HG02798 (cell line): ENCODE measurements at regions not wholly inside any gene's neighbourhood (a gene's known extent, or its start where the extent isn't known, plus 50 kb on each side); places are given as distances from the start of the nearest gene placed in this dataset.

Experiments used
- ATAC-seq: cut with Tn5 transposase; IDR thresholded peaks from one replicate; pipeline ENCODE4 v1.9.1; 2021; ENCODE audit warnings: mild to moderate bottlenecking; ENCODE audit not compliant: unreplicated experiment, poor library complexity

GRCh38 chr10:8510471-8510870 is 456.0 kb downstream of the GATA3 start:
- ATAC-seq = no peak

DNA sequence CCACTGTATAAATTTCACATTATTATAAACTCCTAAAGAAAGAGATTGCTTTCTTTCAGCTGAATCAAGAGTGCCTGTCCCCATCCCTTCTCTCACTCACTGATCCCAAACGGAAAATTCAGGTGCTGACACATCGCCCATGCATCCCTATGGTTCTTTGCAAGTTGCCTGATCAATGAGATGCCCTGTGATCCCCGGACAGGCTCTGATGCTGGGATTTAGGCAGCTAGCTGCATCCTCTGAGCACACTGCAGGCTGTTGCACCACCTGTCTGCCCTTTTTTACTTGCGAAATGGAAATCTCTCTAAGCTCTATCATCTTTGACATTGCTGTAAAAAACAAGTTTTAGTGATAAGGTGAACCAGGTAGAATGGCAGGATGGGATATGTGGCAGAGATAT is 456.5 kb downstream of the GATA3 start:
- no peak for ATAC-seq

DNA sequence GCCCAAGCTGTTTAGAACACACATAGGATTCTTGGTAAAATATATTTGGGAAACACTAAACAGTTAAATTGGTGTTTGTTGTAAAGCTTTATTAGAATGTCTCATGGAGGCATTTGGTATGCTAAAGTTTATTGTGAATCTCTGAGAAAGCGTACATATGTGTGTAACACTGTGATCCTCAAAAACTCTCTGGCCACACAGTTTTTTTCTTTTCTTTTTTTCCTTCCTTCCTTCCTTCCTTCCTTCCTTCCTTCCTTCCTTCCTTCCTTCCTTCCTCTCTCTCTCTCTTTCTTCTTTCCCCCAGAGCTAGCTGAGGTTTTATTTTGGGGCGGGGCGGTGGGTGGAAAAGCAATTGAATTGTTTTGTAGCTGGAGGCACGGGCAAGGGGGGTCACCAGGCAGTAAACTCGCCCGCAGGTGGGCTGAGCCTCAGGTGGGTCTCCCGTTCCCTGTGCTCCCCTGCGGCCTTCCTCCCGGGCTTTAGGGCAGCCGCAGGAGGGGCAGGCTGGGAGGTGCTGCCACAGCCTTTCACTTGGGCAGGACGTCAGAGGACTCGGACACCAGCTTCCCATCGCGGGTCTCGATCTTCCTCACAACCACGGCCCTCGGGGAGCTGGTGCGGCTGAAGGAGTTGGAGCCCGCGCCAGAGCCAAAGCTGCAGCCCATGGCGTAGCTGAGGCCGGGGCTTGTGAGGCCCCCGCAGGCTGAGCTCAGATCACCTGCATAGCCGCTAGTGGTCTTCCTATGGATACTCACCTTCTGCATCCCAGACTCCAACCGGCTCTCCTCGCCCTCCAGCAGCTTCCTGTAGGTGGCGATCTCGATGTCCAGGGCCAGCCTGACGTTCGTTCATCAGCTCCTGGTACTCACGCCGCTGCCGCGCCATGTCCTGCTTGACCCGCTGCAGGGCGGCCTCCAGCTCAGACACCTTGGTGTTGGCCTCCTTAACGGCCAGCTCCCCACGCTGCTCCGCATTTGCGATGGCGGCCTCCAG is 459.0 kb downstream of the GATA3 start:
- no peak for ATAC-seq

GRCh38 chr10:8520382-8520781 is 465.9 kb downstream of the GATA3 start:
- no peak for ATAC-seq

GRCh38 chr10:8527773-8528172 is 473.3 kb downstream of the GATA3 start:
- no peak for ATAC-seq

- no peak for ATAC-seq
Measured at GRCh38 chr10:8531116-8531515, 476.6 kb downstream of the GATA3 start.

DNA sequence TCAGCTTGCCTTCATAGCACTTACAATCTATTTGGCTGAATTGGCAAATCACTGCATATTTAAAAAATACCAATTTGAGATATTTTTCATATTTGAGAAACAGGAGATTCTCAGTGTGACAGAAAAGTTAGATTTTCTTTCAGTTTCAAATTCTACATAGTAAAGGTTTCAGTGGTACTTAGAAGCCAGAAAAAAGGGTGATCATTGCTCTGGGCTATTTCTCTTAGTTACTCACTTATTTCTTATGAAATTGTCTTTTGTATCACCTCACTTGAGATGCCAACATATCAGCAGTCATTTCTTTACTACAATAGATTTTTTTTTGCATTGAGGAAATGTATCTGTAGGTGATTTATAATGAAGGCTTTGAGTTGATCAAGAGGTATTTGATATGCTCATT is 478.2 kb downstream of the GATA3 start:
- ATAC-seq = no peak

DNA sequence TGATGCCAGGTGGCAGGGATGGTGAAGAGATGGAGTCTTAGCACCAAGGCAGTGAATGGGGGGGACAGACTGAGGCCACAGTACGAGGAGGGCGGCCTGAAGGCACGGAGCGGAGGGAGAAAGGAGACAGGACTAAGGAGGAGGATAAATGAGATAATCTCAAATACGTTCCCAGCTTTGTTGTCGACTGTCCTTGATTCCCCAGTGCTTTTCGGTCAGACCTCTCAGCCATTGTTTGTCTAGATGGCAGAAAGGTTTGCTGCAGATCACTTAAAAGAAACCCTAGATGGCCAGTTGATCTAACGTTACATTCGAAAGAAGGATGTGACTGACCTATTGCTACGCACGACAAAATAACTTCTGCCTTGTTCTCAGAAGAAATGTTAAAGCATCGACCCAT is 479.0 kb downstream of the GATA3 start:
- ATAC-seq = no peak

GRCh38 chr10:8534096-8534495 is 479.6 kb downstream of the GATA3 start:
- ATAC-seq = no peak

- ATAC-seq = no peak
Measured at GRCh38 chr10:8534891-8535290, 480.4 kb downstream of the GATA3 start.

DNA sequence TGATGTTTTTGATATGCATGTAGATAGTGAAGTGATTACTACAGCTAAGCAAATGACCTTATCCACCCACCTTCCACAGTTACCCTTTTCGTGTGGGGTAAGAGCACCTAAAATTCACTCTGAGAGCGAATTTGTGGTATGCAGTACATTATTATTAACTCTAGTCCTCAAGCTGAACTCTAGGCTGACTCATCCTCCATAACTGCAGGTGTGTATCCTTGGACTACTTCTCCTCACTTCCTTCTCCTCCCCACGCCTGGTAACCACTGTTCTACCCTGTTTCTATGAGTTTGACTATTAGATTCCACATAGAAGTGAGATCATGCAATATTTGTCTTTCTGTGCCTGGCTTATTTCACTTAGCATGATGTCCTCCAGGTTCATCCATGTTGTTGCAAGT is 484.6 kb downstream of the GATA3 start:
- ATAC-seq = no peak

GRCh38 chr10:8543361-8544056 is 489.0 kb downstream of the GATA3 start:
- ATAC-seq = no peak

DNA sequence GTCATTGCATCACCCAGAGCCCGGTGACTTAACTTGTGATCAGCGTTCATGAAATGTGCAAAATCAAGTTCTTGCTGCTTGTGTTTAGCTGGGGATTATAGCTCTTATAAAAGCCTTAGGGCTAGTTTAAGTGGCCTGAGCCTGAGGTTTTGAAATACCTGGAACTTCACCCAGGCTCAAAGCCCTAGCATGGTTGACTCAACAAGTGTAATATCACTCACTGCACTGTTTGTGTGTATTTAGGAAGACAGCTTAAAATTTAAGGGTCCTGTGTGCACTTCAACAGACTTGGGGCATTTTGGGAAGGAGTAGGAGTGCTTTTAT is 489.5 kb downstream of the GATA3 start:
- no peak for ATAC-seq

GRCh38 chr10:8544500-8544899 is 490.0 kb downstream of the GATA3 start:
- ATAC-seq = no peak

GRCh38 chr10:8554574-8554973 is 500.1 kb downstream of the GATA3 start:
- ATAC-seq = no peak

DNA sequence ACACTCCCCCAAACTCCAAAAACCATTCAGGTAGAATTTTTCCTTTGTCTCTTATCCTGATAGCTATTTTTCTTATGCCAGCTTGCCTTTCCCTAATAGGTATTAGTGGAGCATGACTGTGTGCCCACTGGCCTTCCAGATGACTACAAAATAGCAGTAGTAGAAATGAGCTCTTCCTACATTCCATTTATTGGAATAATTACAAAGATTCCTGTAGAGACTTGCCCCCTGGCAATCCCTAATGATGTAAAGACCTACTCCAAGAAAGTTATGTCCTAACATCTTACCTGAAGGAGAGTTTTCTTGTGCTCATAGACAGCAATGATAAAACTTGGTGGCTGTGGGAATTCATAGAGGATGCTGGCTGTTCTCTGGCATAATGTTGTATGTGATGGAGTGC is 501.8 kb downstream of the GATA3 start:
- ATAC-seq = no peak

- ATAC-seq = no peak
Measured at GRCh38 chr10:8563478-8563877, 509.0 kb downstream of the GATA3 start.

- no peak for ATAC-seq
Measured at GRCh38 chr10:8566737-8567136, 512.2 kb downstream of the GATA3 start.

- ATAC-seq = no peak
Measured at GRCh38 chr10:8568401-8568800, 513.9 kb downstream of the GATA3 start.

DNA sequence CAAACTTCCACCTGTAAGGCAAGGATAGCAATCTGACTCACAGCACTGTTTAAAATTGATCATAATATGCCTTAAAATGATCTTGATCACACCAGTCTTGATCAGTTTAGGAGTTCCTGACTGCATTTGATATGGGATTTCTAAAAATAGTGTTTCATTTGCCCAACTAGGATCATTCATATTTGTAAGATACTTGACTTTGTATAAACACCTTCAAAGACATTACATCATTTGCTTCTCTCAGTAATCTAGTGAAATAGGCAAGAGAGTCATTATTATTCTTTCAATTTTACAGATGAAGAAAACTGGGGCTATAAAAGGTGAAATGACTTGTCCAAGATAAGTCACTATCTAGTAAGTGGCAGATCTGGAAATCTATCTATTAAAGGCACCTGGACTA is 521.1 kb downstream of the GATA3 start:
- no peak for ATAC-seq

GRCh38 chr10:8576281-8576680 is 521.8 kb downstream of the GATA3 start:
- no peak for ATAC-seq

GRCh38 chr10:8576911-8577310 is 522.4 kb downstream of the GATA3 start:
- no peak for ATAC-seq
